ENCODE measurements at regions not wholly inside any gene's neighbourhood (a gene's known extent, or its start where the extent isn't known, plus 50 kb on each side); places are given as distances from the start of the nearest gene placed in this dataset.

DNA sequence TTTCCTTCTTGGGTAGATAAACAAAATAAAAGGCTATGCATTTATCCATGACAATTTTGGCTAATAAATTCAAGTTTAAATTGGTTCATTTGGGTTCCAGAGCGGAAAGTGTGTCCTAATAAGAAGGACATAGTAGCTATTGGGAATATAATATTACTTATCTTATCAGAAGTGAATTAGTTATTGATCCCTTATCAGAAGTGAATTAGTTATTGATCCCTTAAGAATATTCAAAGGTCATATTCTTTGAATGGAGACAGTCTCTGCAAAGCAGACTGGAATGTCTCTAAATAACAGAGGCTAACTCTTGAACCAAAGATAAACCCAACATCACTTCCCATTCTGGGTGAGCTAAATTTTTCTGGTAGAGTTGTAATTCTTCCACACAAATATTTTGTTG lies 290.7 kb upstream of the BCHE start (continued):
- TF ChIP-seq, protein P1, sequence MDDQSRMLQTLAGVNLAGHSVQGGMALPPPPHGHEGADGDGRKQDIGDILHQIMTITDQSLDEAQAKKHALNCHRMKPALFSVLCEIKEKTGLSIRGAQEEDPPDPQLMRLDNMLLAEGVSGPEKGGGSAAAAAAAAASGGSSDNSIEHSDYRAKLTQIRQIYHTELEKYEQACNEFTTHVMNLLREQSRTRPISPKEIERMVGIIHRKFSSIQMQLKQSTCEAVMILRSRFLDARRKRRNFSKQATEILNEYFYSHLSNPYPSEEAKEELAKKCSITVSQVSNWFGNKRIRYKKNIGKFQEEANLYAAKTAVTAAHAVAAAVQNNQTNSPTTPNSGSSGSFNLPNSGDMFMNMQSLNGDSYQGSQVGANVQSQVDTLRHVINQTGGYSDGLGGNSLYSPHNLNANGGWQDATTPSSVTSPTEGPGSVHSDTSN (IDR thresholded peaks at IDR 0.05), result no peak
- TF ChIP-seq TCF12 (IDR thresholded peaks at IDR 0.05), result no peak

DNA sequence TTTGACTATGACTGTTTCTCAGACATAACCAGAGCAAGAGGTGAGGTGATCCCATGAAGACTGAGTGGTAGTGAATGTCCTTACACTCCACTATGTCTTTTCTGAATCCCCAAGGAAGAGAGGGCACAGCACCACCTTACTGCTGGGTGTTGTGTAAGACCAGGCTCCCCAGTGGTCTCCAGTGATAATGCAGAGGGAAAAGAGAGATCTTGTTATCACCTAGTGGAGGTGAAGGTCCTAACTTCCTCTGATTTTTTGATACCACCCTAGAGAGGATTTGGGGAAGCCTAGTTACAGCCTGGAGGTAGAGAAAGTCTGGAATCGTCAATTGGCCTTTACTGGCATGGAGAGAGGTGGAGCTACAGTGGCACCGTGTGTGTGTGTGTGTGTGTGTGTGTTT lies 288.0 kb upstream of the BCHE start:
- 0% methylated on average over 2 of the region's 2 CpGs for WGBS (ENCODE audit: low lambda C conversion rate)
- Histone ChIP-seq H3K4me1 (ENCODE audit: control insufficient read depth in 1 of 2, insufficient read depth in 2 of 2, low read depth in 1 of 2, low read length in 1 of 2) (no peaks in the 10 kb centered on the region), H3K4me2 (no peak overlapping the region), H3F3A (replicated peaks; ENCODE audit: insufficient read depth) (no peaks in the 10 kb centered on the region), H3K36me3 (replicated peaks in 1 of 2; ENCODE audit: control insufficient read depth in 1 of 2, insufficient read depth in 2 of 2, low read length in 1 of 2) (no peaks in the 10 kb centered on the region), H3K4me3 (ENCODE audit: low read depth in 2 of 2, low read length in 1 of 2) (no peak overlapping the region), H4K20me1 (ENCODE audit: insufficient read depth) (no peaks in the 10 kb centered on the region), H2AFZ (ENCODE audit: low read depth) (no peak overlapping the region), H3K9ac (no peak overlapping the region), H3K27ac (ENCODE audit: low read depth in 2 of 2, low read length in 1 of 2) (no peak overlapping the region), H3K27me3 (ENCODE audit: insufficient read depth) (no peaks in the 10 kb centered on the region), H3K9me2 (no peaks in the 10 kb centered on the region), H3K79me2 (ENCODE audit: insufficient read depth) (no peaks in the 10 kb centered on the region), H3K9me3 (no peaks in the 10 kb centered on the region)
- TF ChIP-seq NRF1 (IDR thresholded peaks at IDR 0.05; ENCODE audit: low read depth, low read length), result no peak
- TF ChIP-seq FOXM1 (IDR thresholded peaks at IDR 0.05; ENCODE audit: low read depth), result no peak
- TF ChIP-seq, protein P2, sequence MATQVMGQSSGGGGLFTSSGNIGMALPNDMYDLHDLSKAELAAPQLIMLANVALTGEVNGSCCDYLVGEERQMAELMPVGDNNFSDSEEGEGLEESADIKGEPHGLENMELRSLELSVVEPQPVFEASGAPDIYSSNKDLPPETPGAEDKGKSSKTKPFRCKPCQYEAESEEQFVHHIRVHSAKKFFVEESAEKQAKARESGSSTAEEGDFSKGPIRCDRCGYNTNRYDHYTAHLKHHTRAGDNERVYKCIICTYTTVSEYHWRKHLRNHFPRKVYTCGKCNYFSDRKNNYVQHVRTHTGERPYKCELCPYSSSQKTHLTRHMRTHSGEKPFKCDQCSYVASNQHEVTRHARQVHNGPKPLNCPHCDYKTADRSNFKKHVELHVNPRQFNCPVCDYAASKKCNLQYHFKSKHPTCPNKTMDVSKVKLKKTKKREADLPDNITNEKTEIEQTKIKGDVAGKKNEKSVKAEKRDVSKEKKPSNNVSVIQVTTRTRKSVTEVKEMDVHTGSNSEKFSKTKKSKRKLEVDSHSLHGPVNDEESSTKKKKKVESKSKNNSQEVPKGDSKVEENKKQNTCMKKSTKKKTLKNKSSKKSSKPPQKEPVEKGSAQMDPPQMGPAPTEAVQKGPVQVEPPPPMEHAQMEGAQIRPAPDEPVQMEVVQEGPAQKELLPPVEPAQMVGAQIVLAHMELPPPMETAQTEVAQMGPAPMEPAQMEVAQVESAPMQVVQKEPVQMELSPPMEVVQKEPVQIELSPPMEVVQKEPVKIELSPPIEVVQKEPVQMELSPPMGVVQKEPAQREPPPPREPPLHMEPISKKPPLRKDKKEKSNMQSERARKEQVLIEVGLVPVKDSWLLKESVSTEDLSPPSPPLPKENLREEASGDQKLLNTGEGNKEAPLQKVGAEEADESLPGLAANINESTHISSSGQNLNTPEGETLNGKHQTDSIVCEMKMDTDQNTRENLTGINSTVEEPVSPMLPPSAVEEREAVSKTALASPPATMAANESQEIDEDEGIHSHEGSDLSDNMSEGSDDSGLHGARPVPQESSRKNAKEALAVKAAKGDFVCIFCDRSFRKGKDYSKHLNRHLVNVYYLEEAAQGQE (IDR thresholded peaks at IDR 0.05; ENCODE audit: low read depth, low read length), result no peak
- TF ChIP-seq SMC3 (IDR thresholded peaks at IDR 0.05; ENCODE audit: low read depth, low read length), result no peak
- no peak for TF ChIP-seq TAF1 (IDR thresholded peaks at IDR 0.05; ENCODE audit: borderline replicate concordance, low read depth, low read length)
- TF ChIP-seq RXRA (IDR thresholded peaks at IDR 0.05; ENCODE audit: borderline replicate concordance, low read depth), result no peak
- TF ChIP-seq, protein P3, sequence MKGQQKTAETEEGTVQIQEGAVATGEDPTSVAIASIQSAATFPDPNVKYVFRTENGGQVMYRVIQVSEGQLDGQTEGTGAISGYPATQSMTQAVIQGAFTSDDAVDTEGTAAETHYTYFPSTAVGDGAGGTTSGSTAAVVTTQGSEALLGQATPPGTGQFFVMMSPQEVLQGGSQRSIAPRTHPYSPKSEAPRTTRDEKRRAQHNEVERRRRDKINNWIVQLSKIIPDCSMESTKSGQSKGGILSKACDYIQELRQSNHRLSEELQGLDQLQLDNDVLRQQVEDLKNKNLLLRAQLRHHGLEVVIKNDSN (IDR thresholded peaks at IDR 0.05; ENCODE audit: borderline replicate concordance, low read depth), result no peak
- TF ChIP-seq, protein P4, sequence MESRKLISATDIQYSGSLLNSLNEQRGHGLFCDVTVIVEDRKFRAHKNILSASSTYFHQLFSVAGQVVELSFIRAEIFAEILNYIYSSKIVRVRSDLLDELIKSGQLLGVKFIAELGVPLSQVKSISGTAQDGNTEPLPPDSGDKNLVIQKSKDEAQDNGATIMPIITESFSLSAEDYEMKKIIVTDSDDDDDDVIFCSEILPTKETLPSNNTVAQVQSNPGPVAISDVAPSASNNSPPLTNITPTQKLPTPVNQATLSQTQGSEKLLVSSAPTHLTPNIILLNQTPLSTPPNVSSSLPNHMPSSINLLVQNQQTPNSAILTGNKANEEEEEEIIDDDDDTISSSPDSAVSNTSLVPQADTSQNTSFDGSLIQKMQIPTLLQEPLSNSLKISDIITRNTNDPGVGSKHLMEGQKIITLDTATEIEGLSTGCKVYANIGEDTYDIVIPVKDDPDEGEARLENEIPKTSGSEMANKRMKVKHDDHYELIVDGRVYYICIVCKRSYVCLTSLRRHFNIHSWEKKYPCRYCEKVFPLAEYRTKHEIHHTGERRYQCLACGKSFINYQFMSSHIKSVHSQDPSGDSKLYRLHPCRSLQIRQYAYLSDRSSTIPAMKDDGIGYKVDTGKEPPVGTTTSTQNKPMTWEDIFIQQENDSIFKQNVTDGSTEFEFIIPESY (IDR thresholded peaks at IDR 0.05; ENCODE audit: borderline replicate concordance, low read depth), result no peak
- no peak for TF ChIP-seq GATA2 (CRISPR knock-in tag; IDR thresholded peaks at IDR 0.05)
- no peak for TF ChIP-seq JUND (IDR thresholded peaks at IDR 0.05)
- TF ChIP-seq ELF1 (IDR thresholded peaks at IDR 0.05), result no peak
- TF ChIP-seq FOSL2 (IDR thresholded peaks at IDR 0.05; ENCODE audit: borderline replicate concordance, low read depth), result no peak
- TF ChIP-seq TCF12 (IDR thresholded peaks at IDR 0.05), result no peak
- no peak for TF ChIP-seq FOXJ3 (CRISPR knock-in tag; IDR thresholded peaks at IDR 0.05)
- no peak for TF ChIP-seq TEAD4 (IDR thresholded peaks at IDR 0.05; ENCODE audit: borderline replicate concordance, insufficient read depth)
- DNase-seq, result no peak
- CTCF ChIA-PET, result interaction anchor here (0.9 kb wide), 1 partner anchor 10 kb away, joined by 3 read pairs; no protein-coding TSS in a partner anchor
- POLR2A ChIA-PET, result no interaction called here
